ENCODE measurements at regions not wholly inside any gene's neighbourhood (a gene's known extent, or its start where the extent isn't known, plus 50 kb on each side); places are given as distances from the start of the nearest gene placed in this dataset.
A peak's percentile ranks its signal among the peaks of the same experiment; 100 is the strongest.

- no peak for DNase-seq
These were observed 203.4 kb upstream of the BMPER start for GRCh38 chr7:33701927-33702326.

GRCh38 chr7:33702514-33703054 lies 202.8 kb upstream of the BMPER start:
- no peak for DNase-seq

GRCh38 chr7:33705333-33705833 lies 200.0 kb upstream of the BMPER start:
- no peak for DNase-seq

GRCh38 chr7:33706186-33706585 lies 199.2 kb upstream of the BMPER start:
- no peak for DNase-seq

DNA sequence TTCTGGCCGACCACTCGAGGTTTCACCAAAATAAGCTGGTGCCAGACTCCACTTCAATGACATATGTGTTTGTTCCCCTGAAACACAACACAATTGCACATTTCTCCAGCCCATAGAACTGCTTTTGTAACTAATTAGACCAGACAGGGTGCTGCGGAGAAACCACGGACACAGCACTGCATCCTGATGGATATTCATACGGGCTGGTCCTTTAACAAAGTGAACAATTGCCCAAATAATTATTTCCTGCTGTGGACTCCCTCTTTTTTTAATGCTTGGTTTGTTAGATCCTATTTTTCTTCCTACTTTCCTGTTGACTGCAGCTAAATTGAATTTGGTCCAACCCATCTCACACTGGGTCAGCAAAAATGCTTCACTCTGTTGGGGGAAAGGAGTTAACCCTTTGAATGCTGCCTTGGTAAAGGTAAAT lies 198.6 kb upstream of the BMPER start:
- peak; percentile 18 for DNase-seq

- DNase-seq = no peak
These were observed 197.9 kb upstream of the BMPER start for GRCh38 chr7:33707427-33707826.

- no peak for DNase-seq
These were observed 194.7 kb upstream of the BMPER start for GRCh38 chr7:33710608-33711007.

GRCh38 chr7:33711231-33712019 lies 193.9 kb upstream of the BMPER start:
- no peak for DNase-seq

- no peak for DNase-seq
These were observed 193.3 kb upstream of the BMPER start for GRCh38 chr7:33712020-33712414.

DNA sequence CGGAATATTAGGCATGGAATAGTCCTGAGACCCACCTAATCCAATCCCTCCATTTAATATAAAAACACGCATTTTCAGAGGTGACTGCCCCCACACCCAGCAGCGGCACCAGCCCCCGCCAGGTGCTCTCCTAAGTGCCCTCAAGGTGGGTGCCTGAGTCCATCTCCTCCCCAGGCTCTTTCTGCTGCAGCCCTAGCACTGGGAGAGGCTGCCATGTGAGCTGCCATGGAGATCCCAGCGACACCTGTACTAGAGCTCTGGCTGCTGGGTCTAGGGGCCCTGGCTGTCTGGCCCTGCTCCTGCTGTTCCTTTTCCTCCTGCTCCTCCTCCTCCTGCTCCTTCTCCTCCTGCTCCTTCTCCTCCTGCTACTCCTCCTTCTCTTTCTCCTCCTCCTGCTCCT lies 191.1 kb upstream of the BMPER start:
- DNase-seq = no peak

DNA sequence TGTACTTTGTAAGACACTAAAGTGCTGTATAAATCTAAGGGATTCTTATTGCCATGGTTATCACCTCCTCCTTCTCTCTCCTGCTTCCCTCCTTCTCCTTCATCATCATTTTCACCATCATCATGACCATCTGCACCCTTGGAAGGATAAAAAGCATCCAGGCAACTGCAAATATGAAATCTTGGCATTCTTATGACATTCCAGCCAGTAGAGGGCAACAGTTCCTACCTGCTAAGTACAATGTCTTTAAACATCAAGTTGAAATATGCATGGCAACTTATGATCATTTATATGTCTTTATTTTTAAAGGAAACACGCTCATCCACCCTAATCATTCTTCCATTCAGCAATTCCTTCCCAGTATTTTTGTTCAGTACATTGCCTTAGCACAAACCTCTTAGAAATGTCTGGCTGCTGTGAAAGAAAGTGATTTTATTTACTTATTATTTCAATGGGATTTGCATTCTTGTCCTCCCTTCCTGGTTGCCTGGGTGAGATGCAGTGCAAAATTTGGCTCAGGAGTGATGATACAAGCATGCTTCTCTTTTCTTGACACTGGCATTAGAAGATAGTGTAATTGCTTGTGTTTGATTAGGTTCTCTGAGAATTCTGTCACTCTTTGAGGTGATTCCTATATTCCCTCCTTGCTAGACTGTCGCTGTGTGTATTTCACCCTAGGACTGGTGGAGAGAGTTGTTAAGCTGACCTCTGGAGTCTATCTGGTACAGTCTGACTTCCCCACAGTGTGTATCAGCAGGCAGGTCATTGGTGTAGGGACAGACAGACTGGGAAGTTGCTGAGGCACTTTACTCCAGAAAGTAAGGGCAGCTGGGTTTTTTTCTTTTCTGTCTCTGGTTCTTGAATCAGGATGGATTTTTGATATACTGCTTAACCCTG lies 188.5 kb upstream of the BMPER start:
- DNase-seq = no peak

DNA sequence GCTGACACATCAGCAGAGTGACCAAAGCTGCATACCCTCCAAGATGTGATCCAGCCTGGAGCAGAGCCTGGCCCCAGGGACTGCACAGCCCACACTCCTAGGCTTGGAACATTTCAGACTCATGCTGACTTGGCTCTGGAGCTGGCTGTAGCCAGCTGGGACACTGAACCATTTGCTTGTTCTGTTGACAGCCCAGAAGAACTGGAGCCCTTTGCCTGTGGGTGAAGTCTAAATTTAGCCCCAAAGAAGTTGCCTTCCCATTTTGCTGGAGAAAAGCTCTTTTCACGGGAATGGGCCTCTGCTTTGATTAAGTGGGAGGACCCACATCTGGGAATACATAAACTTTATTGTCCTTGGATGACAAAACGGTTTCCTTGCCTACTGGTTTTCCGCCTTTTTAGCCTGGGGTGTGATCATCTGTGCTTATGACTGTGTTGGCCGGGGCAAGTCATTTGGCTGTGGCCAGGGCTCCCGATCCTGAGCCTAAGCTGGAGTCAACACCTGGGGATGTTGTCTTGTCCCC lies 186.2 kb upstream of the BMPER start:
- no peak for DNase-seq

- DNase-seq = no peak
These were observed 185.2 kb upstream of the BMPER start for GRCh38 chr7:33720139-33720538.

DNA sequence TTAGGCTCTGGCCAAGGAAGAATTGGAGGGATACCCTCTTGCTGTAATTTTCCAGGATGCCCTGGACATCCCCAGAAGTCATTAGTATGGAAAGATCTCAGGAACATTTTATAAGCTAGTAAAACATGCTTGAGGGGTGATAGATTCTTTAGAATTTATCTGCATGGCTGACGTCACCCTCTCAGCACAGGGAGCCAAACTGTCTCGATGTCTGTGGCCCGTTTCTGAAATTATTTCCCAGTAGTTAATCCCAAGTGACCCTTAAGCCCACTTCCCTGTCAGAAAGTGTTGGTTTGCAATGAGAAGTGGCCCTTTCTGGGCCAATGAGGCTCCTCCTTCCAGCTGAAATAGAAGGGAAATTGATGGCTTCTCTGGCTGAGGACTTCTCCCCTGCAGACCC lies 184.5 kb upstream of the BMPER start:
- DNase-seq = no peak

GRCh38 chr7:33721895-33722294 lies 183.4 kb upstream of the BMPER start:
- DNase-seq = no peak

GRCh38 chr7:33722383-33723101 lies 182.8 kb upstream of the BMPER start:
- no peak for DNase-seq

DNA sequence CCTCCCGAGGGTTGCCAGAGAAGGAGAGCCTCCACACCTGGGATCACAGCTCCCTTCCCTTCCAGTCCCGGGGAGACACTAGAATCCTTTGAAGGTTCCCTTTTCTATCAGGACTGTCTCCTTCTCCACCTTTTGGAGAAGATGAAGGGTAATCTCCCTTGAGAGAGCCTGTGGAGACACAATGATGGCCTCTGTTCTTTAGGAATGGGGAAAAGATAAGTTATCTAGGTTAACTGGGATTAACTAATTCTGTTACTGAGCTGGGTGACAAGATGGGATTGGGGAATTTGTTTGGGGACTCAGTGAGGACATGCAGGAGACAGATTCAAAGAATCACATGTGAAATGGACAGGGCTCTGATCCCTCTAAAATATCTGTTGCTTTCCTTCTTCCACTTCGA lies 181.1 kb upstream of the BMPER start:
- no peak for DNase-seq

- no peak for DNase-seq
These were observed 180.0 kb upstream of the BMPER start for GRCh38 chr7:33725111-33726025.

GRCh38 chr7:33726582-33726981 lies 178.8 kb upstream of the BMPER start:
- no peak for DNase-seq

GRCh38 chr7:33727315-33727714 lies 178.0 kb upstream of the BMPER start:
- DNase-seq = no peak

GRCh38 chr7:33728873-33729551 lies 176.3 kb upstream of the BMPER start:
- no peak for DNase-seq

Measured in NCI-H1092 (cell line).